ELF-1 (cell line): ENCODE measurements at regions not wholly inside any gene's neighbourhood (a gene's known extent, or its start where the extent isn't known, plus 50 kb on each side); places are given as distances from the start of the nearest gene placed in this dataset.
A peak's percentile ranks its signal among the peaks of the same experiment; 100 is the strongest.

ENCODE experiments used
- DNase-seq: peaks from one replicate; pipeline ENCODE4 v3.0.0-alpha.2; 2016; ENCODE audit warnings: low read depth, low spot score

GRCh38 chr7:25314731-25315267, 86.5 kb upstream of the NPVF start:
- no peak for DNase-seq

- no peak for DNase-seq
Observed at GRCh38 chr7:25316366-25316765, 88.1 kb upstream of the NPVF start.

- DNase-seq, result no peak
Observed at GRCh38 chr7:25318047-25318446, 89.8 kb upstream of the NPVF start.

- DNase-seq, result no peak
Observed at GRCh38 chr7:25319707-25320106, 91.4 kb upstream of the NPVF start.

- DNase-seq, result no peak
Observed at GRCh38 chr7:25320791-25321190, 92.5 kb upstream of the NPVF start.

GRCh38 chr7:25321424-25321823, 93.1 kb upstream of the NPVF start:
- DNase-seq, result no peak

GRCh38 chr7:25322473-25322872, 94.2 kb upstream of the NPVF start:
- DNase-seq, result no peak

- DNase-seq, result no peak
Observed at GRCh38 chr7:25325186-25325757, 97.0 kb upstream of the NPVF start.

- DNase-seq, result no peak
Observed at GRCh38 chr7:25326501-25327156, 98.3 kb upstream of the NPVF start.

- DNase-seq, result no peak
Observed at GRCh38 chr7:25329815-25330214, 101.5 kb upstream of the NPVF start.

GRCh38 chr7:25333296-25333928, 105.1 kb upstream of the NPVF start:
- DNase-seq, result no peak

GRCh38 chr7:25347360-25348066, 119.2 kb upstream of the NPVF start:
- DNase-seq, result peak; percentile 8

- DNase-seq, result no peak
Observed at GRCh38 chr7:25348104-25348503, 119.8 kb upstream of the NPVF start.

- no peak for DNase-seq
Observed at GRCh38 chr7:25349283-25350017, 121.2 kb upstream of the NPVF start.

- DNase-seq, result no peak
Observed at GRCh38 chr7:25350041-25350440, 121.8 kb upstream of the NPVF start.

- no peak for DNase-seq
Observed at GRCh38 chr7:25351761-25352160, 123.5 kb upstream of the NPVF start.

- DNase-seq, result no peak
Observed at GRCh38 chr7:25353196-25353595, 124.9 kb upstream of the NPVF start.

- no peak for DNase-seq
Observed at GRCh38 chr7:25353732-25354131, 125.4 kb upstream of the NPVF start.

GRCh38 chr7:25356534-25357151, 128.4 kb upstream of the NPVF start:
- DNase-seq, result no peak

GRCh38 chr7:25358926-25359325, 130.6 kb upstream of the NPVF start:
- peak; percentile 10 for DNase-seq

GRCh38 chr7:25359471-25360059, 131.3 kb upstream of the NPVF start:
- DNase-seq, result no peak
